Dedifferentiated amniotic fluid mesenchymal stem cell (primary cell): ENCODE measurements at regions not wholly inside any gene's neighbourhood (a gene's known extent, or its start where the extent isn't known, plus 50 kb on each side); places are given as distances from the start of the nearest gene placed in this dataset.

Experiments
- DNase-seq: peaks from one replicate; pipeline ENCODE4 v3.0.0-alpha.2; 2016; ENCODE audit errors: extremely low spot score

DNA sequence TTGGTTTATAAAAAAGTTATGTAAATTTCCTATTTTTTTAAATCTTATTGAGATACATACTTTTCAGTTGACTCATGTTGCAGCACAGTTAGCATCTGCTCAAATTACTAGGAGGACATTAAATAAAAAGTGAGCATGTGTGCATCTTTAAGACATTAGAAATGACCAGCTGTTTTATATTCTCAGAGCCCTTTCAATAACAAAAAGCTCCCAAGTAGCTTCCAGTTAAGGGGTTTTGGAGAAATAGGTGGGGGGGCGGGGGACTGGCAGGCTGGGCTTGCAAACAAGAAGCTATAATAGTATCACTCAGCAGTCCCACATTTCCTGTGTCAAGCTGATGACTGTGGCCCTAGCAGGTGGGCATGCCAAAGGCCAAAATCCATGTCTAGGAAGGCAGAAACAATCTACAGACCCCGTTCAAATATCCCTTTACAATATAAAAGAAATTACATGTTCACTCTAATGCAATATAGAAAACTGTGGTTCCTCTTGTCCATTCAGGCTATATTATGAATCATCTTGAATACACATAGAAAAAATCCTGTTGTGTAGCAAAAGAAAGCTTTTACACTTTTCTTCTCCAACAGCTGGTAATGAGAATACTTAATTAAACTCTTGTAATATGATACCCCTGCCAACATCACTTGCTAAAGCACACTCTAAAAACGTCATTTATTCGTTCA lies 1713.2 kb upstream of the SLC10A2 start:
- DNase-seq: peak; percentile 64

- peak; percentile 69 for DNase-seq
Observed at GRCh38 chr13:104773775-104774174, 1707.6 kb upstream of the SLC10A2 start.

- DNase-seq: no peak
Observed at GRCh38 chr13:104769545-104769944, 1703.3 kb upstream of the SLC10A2 start.

DNA sequence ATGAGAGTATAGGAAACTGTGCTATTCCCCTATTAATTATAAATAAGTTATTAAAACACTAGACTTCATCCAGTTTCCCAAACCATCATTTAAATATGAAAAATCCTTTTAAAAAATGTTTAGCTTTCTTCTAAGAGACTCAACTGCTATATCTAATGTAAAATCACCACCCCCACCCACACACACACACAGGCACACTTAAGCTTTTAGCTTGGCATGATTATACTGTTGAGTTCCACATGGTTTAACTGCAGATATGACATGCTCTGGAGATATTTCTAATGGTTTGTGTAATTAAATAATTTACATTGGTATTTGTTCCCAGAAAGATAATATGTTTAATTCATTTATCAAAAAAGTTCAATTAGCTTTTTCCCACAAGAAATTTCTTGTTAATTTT lies 1700.1 kb upstream of the SLC10A2 start:
- DNase-seq: no peak

DNA sequence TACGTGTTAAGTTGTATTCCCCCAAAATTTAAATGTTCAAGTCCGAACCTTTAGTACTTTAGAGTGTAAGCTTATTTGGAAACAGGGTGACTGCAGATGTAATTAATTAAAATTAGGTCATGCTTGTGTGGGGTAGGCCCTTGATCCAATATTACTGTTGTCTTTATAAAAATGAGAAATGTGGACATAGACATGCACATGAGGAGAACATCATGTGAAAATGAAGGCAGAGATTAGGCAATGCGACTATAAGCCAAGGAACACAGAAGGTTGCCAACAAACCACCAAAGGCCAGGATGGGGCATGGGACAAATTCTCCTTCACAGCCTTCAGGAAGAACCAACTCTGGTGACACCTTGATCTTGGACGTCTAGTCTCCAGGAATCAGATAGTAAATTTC lies 1698.4 kb upstream of the SLC10A2 start:
- no peak for DNase-seq

DNA sequence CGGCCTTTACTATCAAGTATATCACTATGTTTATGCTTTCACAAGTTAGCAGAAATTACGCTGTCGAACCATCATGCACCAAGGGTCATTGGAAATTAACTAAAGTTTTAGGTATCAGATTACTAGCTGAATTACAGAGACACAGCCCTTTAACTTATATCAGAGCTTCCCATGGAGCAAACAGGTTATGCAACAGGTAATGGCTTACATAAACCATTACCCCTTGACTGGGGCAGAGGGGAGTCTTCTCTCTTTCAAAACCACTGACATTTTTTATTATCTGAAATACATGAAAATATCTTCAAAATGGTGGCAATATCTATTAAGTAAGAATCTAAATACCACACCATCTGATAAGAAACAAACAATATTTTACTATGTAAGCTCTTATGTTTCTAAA lies 1692.9 kb upstream of the SLC10A2 start:
- DNase-seq: no peak

GRCh38 chr13:104757712-104758111 lies 1691.5 kb upstream of the SLC10A2 start:
- no peak for DNase-seq

- no peak for DNase-seq
Observed at GRCh38 chr13:104750377-104750776, 1684.2 kb upstream of the SLC10A2 start.

GRCh38 chr13:104740641-104741222 lies 1674.5 kb upstream of the SLC10A2 start:
- DNase-seq: no peak

DNA sequence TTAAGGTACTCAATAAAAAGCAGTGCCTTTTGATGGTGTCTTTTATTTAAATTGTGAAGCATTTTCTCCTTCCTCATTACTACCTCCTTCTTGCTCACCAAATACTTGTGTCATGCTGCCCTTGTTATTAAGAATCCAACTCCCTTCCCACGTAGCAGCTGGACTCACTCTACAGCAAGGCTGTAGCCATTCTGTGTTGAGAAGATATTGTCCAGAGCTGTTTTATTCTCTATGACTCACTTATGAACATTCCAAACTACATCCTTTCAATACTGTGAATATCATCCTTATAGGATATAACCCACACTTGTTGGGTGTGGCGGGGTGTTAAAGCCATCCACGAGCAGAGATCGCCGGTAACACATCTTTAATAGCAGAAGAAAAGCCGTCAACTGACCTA lies 1671.5 kb upstream of the SLC10A2 start:
- DNase-seq: no peak

GRCh38 chr13:104733427-104733826 lies 1667.2 kb upstream of the SLC10A2 start:
- no peak for DNase-seq

DNA sequence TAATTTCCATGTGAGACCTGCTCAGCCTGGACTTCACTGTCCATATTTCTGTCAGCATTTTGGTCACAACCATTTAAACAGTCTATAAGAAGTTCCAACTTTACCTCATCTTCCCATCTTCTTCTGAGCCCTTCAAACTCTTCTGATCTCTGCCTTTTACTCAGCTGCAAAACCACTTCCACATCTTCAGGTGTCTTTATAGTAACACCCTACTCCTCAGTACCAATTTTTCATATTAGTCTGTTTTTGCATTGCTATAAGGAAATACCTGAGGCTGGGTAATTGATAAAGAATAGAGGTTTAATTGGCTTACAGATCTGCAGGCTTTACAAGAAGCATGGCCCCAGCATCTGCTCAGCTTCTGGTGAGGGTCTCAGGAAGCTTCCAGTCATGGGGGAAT lies 1648.9 kb upstream of the SLC10A2 start:
- no peak for DNase-seq

DNA sequence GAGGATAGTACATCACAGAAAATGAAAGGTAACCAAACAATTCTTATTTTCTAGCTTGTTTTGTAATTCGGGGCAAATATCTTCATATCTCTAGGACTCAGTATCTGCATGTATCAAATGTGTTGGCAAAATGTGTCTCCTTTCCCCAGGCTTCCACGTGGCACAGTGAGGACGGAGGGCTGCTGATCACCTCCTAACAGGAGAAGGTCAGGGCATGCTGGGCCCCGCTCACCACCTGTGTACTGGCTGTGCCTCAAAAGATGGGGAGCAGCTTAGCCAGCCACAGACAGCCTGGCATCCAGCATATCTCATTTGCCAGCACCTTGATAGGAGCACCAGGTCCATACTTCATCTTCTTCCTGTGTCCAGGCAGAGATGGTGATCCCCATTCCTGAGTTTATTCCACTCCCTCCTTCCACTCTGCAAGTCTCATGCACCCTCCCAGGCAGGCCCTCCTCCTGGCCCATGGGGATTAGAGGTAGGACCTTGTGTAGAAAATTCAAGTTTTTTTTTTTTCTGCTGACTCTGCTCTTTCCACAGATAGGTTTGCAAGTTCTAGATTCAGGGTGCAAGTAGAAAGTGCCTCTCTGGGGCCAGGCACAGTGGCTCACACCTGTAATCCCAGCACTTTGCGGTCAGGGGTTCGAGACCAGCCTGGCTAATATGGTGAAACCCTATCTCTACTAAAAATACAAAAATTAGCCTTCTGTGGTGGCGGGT lies 1639.0 kb upstream of the SLC10A2 start:
- DNase-seq: no peak

DNA sequence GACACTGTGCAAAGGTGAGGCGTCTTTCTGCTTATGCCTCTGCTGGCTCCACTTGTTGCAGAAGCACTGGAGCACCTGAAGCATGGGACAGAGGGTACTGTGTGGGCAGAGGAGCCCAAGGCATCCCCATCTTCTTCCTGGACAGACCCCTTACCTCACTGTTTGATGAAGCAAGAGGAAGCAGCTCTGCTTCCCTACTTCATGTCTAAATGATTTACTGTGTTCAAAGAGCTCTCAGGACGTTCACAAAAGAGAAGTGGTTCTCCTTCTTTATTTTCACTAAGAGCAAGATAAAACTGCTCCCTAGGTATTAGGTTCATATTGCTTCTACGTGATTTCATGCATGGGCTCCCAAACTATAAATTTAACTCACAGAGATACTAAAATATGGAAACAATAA lies 1635.4 kb upstream of the SLC10A2 start:
- DNase-seq: no peak

GRCh38 chr13:104694397-104694796 lies 1628.2 kb upstream of the SLC10A2 start:
- DNase-seq: no peak

DNA sequence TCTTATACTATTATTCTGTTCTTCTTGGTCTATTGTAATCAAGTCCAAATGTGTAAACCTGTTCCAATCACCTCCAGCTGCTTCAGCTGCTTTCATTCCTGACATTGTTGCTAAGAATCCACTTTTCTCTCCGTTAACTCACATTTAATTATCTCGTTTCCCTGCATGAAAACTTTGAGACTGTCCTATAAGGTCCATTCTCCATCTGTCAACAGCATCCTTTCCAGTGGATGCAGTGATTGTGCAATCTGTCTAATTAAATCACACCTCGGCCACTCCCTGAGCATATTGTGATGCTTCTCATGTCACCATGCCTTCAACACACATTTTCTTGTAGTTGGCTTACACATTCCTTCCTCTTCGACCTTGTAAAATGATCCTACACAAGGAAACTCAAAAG lies 1626.9 kb upstream of the SLC10A2 start:
- DNase-seq: no peak

- no peak for DNase-seq
Observed at GRCh38 chr13:104691767-104692467, 1625.7 kb upstream of the SLC10A2 start.

GRCh38 chr13:104686484-104686883 lies 1620.3 kb upstream of the SLC10A2 start:
- no peak for DNase-seq

DNA sequence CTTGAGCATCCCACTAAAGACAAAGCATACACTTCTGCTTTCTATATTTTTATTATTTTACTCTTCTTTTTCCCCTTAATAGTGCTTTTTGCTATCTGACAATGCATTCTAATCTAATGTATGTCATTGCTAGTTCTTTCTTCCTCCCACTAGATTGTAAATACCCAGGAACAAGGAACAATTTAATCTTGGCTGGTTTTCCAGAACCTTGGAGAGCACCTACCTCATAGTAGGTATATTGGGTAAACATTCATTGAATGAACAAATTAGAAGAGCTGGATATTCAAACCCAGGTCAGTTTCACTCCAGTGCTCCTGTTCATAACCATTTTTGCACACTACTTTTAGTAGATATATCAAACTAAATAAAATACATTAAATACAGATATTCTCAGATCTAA lies 1617.6 kb upstream of the SLC10A2 start:
- DNase-seq: no peak

- no peak for DNase-seq
Observed at GRCh38 chr13:104678161-104678560, 1611.9 kb upstream of the SLC10A2 start.

- DNase-seq: no peak
Observed at GRCh38 chr13:104671901-104672300, 1605.7 kb upstream of the SLC10A2 start.

GRCh38 chr13:104657196-104657595 lies 1591.0 kb upstream of the SLC10A2 start:
- no peak for DNase-seq

DNA sequence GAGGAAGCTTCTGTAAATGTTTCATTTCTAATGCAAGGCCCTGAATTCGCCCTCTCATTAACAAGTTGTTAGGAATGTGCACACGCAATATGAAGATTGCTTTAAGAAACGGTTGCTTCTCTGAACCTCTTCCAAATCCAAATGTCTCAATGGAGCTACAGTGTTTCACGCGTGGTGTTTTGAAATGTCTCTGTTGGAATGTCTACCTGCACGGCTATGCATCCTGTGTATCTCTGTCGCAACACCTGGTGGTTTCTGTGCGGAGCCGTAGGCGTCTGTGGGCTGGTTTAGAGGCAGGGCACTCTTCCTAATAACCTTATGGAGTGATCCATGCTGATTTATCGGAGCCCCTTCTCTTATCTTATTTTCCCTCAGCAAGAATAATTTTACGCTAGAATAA lies 1584.2 kb upstream of the SLC10A2 start:
- no peak for DNase-seq
